Psoas muscle (tissue), 7 donors: ENCODE measurements at regions not wholly inside any gene's neighbourhood (a gene's known extent, or its start where the extent isn't known, plus 50 kb on each side); places are given as distances from the start of the nearest gene placed in this dataset.

Experiments used
- ATAC-seq, 4 donors: fragments of 200-7000 bp; cut with Tn5 transposase; one replicate each; pipeline ENCODE4 v1.9.1; 2020; ENCODE audit warnings: moderate library complexity in 3 of 4, mild to moderate bottlenecking in 2 of 4
- DNase-seq, 2 donors: peaks; one replicate each; pipeline ENCODE4 v3.0.0-alpha.2; 2020
- H3K27ac ChIP-seq: fragments of 200-600 bp; one replicate; pipeline ENCODE4 v1.8.0; 2022
- H3K27me3 ChIP-seq, 3 donors: fragments of 200-600 bp in 1 of 3; one replicate each; pipeline versions ENCODE4 v1.6.1 to v1.8.0; 2013 to 2022; ENCODE audit warnings: low read length in 2 of 3, mild to moderate bottlenecking in 2 of 3, moderate library complexity in 1 of 3; ENCODE audit not compliant: insufficient read depth in 3 of 3
- H3K36me3 ChIP-seq, 2 donors: fragments of 200-600 bp in 1 of 2; one replicate each; pipeline versions ENCODE4 v1.6.1 to v1.8.0; 2013 to 2022; ENCODE audit warnings: low read depth in 1 of 2, mild to moderate bottlenecking in 1 of 2, moderate library complexity in 1 of 2; ENCODE audit not compliant: insufficient read depth in 1 of 2
- H3K4me1 ChIP-seq: fragments of 200-600 bp; one replicate; pipeline ENCODE4 v1.8.0; 2022
- H3K4me3 ChIP-seq: fragments of 200-600 bp; one replicate; pipeline ENCODE4 v1.8.0; 2022; ENCODE audit warnings: mild to moderate bottlenecking
- H3K9me3 ChIP-seq: fragments of 200-600 bp; one replicate; pipeline ENCODE4 v1.8.0; 2022
- WGBS, 3 donors: extraction: QIAGEN DNeasy Blood & Tissue Kit; methylation state at CpG; one replicate each; pipeline versions ENCODE4 v1.1.6 to v1.1.7; 2013; 5-methylcytosine and 5-hydroxymethylcytosine counted together
- intact Hi-C, 2 donors: fragments of 100-400 bp; cut with DNase I; formaldehyde crosslinking; loops; one replicate each; pipeline versions ENCODE4 v1.11.0 to v1.14.2; 2022
- TF ChIP-seq, protein P1 (sequence below): fragments of 200-600 bp; IDR thresholded peaks from one replicate; pipeline ENCODE4 v1.8.0; 2022; ENCODE audit warnings: antibody characterized with exemption
- donor health status: healthy with polysubstance abuse.
- donor health status: DM: no; HTN: no; CAD: no; lungs with moderate emphysema.
- donor health status: Bipolar disorder and iron deficiency.
- donor health status: healthy.
- donor health status: DM: yes; HTN: yes; CAD: no.
- donor health status: DM: no; HTN: no; CAD: no.
- donor health status: DM: yes; HTN: yes; CAD: no.

GRCh38 chr14:87526731-87527130, 466.3 kb downstream of the GALC start:
- TF ChIP-seq, protein P1, sequence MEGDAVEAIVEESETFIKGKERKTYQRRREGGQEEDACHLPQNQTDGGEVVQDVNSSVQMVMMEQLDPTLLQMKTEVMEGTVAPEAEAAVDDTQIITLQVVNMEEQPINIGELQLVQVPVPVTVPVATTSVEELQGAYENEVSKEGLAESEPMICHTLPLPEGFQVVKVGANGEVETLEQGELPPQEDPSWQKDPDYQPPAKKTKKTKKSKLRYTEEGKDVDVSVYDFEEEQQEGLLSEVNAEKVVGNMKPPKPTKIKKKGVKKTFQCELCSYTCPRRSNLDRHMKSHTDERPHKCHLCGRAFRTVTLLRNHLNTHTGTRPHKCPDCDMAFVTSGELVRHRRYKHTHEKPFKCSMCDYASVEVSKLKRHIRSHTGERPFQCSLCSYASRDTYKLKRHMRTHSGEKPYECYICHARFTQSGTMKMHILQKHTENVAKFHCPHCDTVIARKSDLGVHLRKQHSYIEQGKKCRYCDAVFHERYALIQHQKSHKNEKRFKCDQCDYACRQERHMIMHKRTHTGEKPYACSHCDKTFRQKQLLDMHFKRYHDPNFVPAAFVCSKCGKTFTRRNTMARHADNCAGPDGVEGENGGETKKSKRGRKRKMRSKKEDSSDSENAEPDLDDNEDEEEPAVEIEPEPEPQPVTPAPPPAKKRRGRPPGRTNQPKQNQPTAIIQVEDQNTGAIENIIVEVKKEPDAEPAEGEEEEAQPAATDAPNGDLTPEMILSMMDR, result no peak
- DNase-seq (no peak), ATAC-seq (no peak)
- Histone ChIP-seq H3K9me3 (no peaks in the 10 kb centered on the region), H3K36me3 (no peaks in the 10 kb centered on the region), H3K27ac (no peak overlapping the region), H3K4me3 (no peak overlapping the region), H3K27me3 (peaks cover 0 to 1% (median 0%) of the 10 kb centered on the region in 3 donors), H3K4me1 (no peaks in the 10 kb centered on the region)
- WGBS, 3 donors, result 14 to 28% (median 22%) methylated on average over 4 of the region's 4 CpGs
- intact Hi-C loops, result no loop called here

DNA sequence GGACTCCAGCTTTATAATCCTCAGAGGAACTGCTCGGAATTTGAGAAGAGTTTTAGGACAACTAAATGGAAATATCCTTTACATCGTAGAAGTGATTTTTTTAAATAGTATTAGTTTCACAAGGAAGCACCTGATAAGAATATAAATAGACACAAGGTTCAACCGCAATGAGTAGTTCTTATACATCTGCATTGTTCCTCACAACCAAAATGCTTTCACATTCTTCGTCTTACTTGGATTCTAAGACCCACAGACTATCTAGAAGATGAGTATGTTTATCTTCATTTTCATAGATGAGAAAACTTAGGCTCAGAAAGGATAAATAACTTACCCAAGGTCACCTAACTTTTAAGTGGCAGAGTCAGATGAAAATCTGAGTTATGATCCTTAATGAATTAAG, 469.0 kb downstream of the GALC start:
- intact Hi-C loops, result no loop called here
- no peak overlapping the region for H3K27ac ChIP-seq
- 81 to 83% (median 82%) methylated on average over 4 of the region's 4 CpGs for WGBS, 3 donors
- no peaks in the 10 kb centered on the region for H3K27me3 ChIP-seq
- DNase-seq (no peak), ATAC-seq (no peak)
- TF ChIP-seq, protein P1, result no peak
- H3K9me3 ChIP-seq, result no peaks in the 10 kb centered on the region
- H3K4me3 ChIP-seq, result no peak overlapping the region
- H3K36me3 ChIP-seq, result no peaks in the 10 kb centered on the region
- no peaks in the 10 kb centered on the region for H3K4me1 ChIP-seq

- Histone ChIP-seq H3K27ac (no peak overlapping the region), H3K4me1 (no peaks in the 10 kb centered on the region), H3K27me3 (no peaks in the 10 kb centered on the region), H3K4me3 (no peak overlapping the region), H3K36me3 (no peaks in the 10 kb centered on the region), H3K9me3 (no peaks in the 10 kb centered on the region)
- TF ChIP-seq, protein P1, result no peak
- ATAC-seq, result no peak
- WGBS, 3 donors, result 4 to 11% (median 5%) methylated on average over 1 of the region's 1 CpG
- intact Hi-C loops, result no loop called here
- DNase-seq, result no peak
Observed at GRCh38 chr14:87522575-87522974, 470.4 kb downstream of the GALC start.

- Histone ChIP-seq H3K27ac (no peak overlapping the region), H3K9me3 (no peaks in the 10 kb centered on the region), H3K27me3 (no peaks in the 10 kb centered on the region), H3K4me1 (no peaks in the 10 kb centered on the region), H3K36me3 (no peaks in the 10 kb centered on the region), H3K4me3 (no peak overlapping the region)
- DNase-seq, result no peak
- TF ChIP-seq, protein P1, result no peak
- intact Hi-C loops, result no loop called here
- no peak for ATAC-seq
- WGBS, 3 donors, result 39 to 88% (median 88%) methylated on average over 1 of the region's 1 CpG
Observed at GRCh38 chr14:87508333-87508732, 484.6 kb downstream of the GALC start.

DNA sequence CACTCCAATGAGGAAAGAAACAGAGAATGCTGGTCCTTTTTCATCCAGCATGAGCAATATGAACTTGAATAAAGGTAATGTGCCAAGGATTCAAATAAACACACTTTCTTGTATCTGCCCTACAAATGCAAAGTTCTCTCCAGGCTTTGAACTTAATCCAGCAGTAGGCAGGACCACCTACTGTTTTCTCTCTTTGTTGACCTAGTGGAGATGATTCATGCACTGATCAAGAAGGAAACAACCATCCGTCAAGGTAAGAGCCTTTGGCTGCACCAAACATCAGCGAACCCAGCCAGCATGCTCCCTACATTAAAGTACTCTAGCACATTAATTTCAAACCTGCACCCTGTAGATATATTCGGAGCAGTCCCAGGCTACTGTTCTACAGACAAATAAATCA, 489.3 kb downstream of the GALC start:
- H3K9me3 ChIP-seq, result no peaks in the 10 kb centered on the region
- TF ChIP-seq, protein P1, result no peak
- no peak overlapping the region for H3K27ac ChIP-seq
- intact Hi-C loops, result no loop called here
- WGBS, 3 donors, result 77 to 84% (median 82%) methylated on average over 3 of the region's 3 CpGs
- DNase-seq, result no peak
- H3K4me1 ChIP-seq, result no peaks in the 10 kb centered on the region
- H3K36me3 ChIP-seq, result no peaks in the 10 kb centered on the region
- no peaks in the 10 kb centered on the region for H3K27me3 ChIP-seq
- ATAC-seq, result no peak
- H3K4me3 ChIP-seq, result no peak overlapping the region
